Hepatocyte (in vitro differentiated cells): ENCODE measurements at regions not wholly inside any gene's neighbourhood (a gene's known extent, or its start where the extent isn't known, plus 50 kb on each side); places are given as distances from the start of the nearest gene placed in this dataset.

Source experiments
- DNase-seq: peaks from one replicate; pipeline ENCODE4 v3.0.0-alpha.2; 2016; ENCODE audit warnings: low spot score
- H2AFZ ChIP-seq: fragments of 200-600 bp; sonication (generic); 2 replicates; pipeline ENCODE4 v1.6.0; 2016; ENCODE audit warnings: antibody characterized with exemption, mild to moderate bottlenecking
- H3K27ac ChIP-seq: fragments of 200-600 bp; sonication (generic); 2 replicates; pipeline ENCODE4 v1.5.1; 2016; ENCODE audit warnings: mild to moderate bottlenecking
- H3K27me3 ChIP-seq: fragments of 200-600 bp; sonication (generic); 2 replicates; pipeline ENCODE4 v1.6.1; 2016
- H3K36me3 ChIP-seq: fragments of 200-600 bp; sonication (generic); replicated peaks from 2 replicates; pipeline ENCODE4 v1.5.1; 2016; ENCODE audit warnings: low read depth; ENCODE audit not compliant: insufficient read depth
- H3K4me1 ChIP-seq: fragments of 200-600 bp; sonication (generic); 2 replicates; pipeline ENCODE4 v1.5.1; 2016; ENCODE audit warnings: mild to moderate bottlenecking, moderate library complexity; ENCODE audit not compliant: insufficient read depth
- H3K4me2 ChIP-seq: fragments of 200-600 bp; sonication (generic); 2 replicates; pipeline ENCODE4 v1.6.0; 2016
- H3K4me3 ChIP-seq: fragments of 200-600 bp; sonication (generic); 2 replicates; pipeline ENCODE4 v1.5.1; 2016; ENCODE audit warnings: mild to moderate bottlenecking
- H3K79me2 ChIP-seq: fragments of 200-600 bp; sonication (generic); 2 replicates; pipeline ENCODE4 v1.6.0; 2017; ENCODE audit warnings: mild to moderate bottlenecking
- H3K9me2 ChIP-seq: fragments of 200-600 bp; sonication (generic); replicated peaks from 2 replicates; pipeline ENCODE4 v1.6.0; 2017; ENCODE audit warnings: mild to moderate bottlenecking; ENCODE audit not compliant: insufficient read depth
- H3K9me3 ChIP-seq: fragments of 200-600 bp; sonication (generic); 2 replicates; pipeline ENCODE4 v1.5.1; 2016; ENCODE audit warnings: low read depth, mild to moderate bottlenecking
- H4K20me1 ChIP-seq: fragments of 200-600 bp; sonication (generic); 2 replicates; pipeline ENCODE4 v1.6.0; 2016; ENCODE audit warnings: mild to moderate bottlenecking; ENCODE audit not compliant: insufficient read depth, poor library complexity, severe bottlenecking
- CTCF ChIP-seq: fragments of 200-600 bp; sonication (generic); IDR thresholded peaks from 2 replicates; pipeline ENCODE4 v1.5.1; 2016; ENCODE audit warnings: antibody characterized with exemption, mild to moderate bottlenecking; ENCODE audit not compliant: poor library complexity
- EZH2 ChIP-seq: fragments of 200-600 bp; sonication (generic); IDR thresholded peaks from 2 replicates; pipeline ENCODE4 v1.6.1; 2016; ENCODE audit warnings: antibody characterized with exemption, mild to moderate bottlenecking, borderline replicate concordance
- EZH2phosphoT487 ChIP-seq: fragments of 200-600 bp; sonication (generic); IDR thresholded peaks from one replicate; pipeline ENCODE4 v1.6.1; 2018; ENCODE audit warnings: antibody characterized with exemption, mild to moderate bottlenecking, low read depth, moderate library complexity; ENCODE audit not compliant: unreplicated experiment, severe bottlenecking
- WGBS: methylation state at CpG from one replicate; pipeline ENCODE4 v1.1.6; 2016; ENCODE audit warnings: low lambda C conversion rate; ENCODE audit errors: missing lambda C conversion rate; 5-methylcytosine and 5-hydroxymethylcytosine counted together

GRCh38 chr7:110400411-110400810 is 690.5 kb upstream of the LRRN3 start:
- Histone ChIP-seq H3K4me1 (no peaks in the 10 kb centered on the region), H3K9me2 (no peaks in the 10 kb centered on the region), H4K20me1 (no peaks in the 10 kb centered on the region), H3K36me3 (no peaks in the 10 kb centered on the region), H2AFZ (no peak overlapping the region), H3K79me2 (no peaks in the 10 kb centered on the region), H3K4me3 (no peak overlapping the region), H3K27me3 (no peaks in the 10 kb centered on the region), H3K27ac (no peak overlapping the region), H3K9me3 (no peaks in the 10 kb centered on the region), H3K4me2 (no peak overlapping the region)
- 73% methylated on average over 2 of the region's 2 CpGs for WGBS
- no peak for DNase-seq
- TF ChIP-seq CTCF (no peak), EZH2phosphoT487 (no peak), EZH2 (no peak)

DNA sequence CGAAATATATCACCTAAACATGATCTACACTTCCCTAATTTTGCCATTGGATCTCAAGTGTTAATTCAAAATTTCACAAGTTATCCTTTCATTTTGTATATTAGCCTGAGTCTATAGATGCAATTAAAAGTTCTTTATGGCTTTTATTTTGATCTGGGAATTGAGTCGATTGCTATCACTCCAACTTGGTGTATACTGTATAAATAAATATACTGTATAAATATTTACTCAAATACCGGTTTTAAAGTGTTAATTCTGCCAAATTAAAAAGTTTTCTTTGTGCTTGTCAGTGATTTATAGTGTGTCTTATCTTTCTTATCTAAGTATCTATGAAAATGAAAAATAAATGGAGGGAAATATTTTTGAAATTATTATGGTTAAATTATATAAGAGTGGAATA is 683.7 kb upstream of the LRRN3 start:
- no peaks in the 10 kb centered on the region for H3K27me3 ChIP-seq
- DNase-seq, result no peak
- no peaks in the 10 kb centered on the region for H3K79me2 ChIP-seq
- no peaks in the 10 kb centered on the region for H3K4me1 ChIP-seq
- no peak overlapping the region for H3K27ac ChIP-seq
- no peaks in the 10 kb centered on the region for H3K36me3 ChIP-seq
- no peaks in the 10 kb centered on the region for H3K9me2 ChIP-seq
- no peak overlapping the region for H3K4me2 ChIP-seq
- no peak overlapping the region for H3K4me3 ChIP-seq
- no peak for TF ChIP-seq EZH2
- no peak for TF ChIP-seq CTCF
- TF ChIP-seq EZH2phosphoT487, result no peak
- H2AFZ ChIP-seq, result no peak overlapping the region
- H4K20me1 ChIP-seq, result no peaks in the 10 kb centered on the region
- no peaks in the 10 kb centered on the region for H3K9me3 ChIP-seq
- WGBS, result 78% methylated on average over 3 of the region's 3 CpGs

DNA sequence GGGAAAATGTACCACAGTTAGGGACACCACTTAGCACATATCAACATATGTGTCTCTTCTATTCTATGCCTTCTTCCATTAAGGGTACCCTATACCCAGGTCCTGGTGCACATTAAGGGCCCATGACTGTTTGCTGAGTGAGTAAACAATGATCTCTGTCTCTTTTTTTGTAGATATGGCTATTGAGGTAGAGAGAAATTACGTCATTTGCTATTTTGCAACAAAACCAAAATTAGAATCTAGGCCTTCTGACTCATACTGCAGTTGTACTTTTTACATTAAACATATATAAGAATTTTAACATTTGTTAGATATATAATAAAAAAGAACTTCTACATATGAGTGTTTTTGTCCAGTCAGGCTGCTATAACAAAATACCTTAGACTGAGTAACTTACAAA is 683.2 kb upstream of the LRRN3 start:
- Histone ChIP-seq H3K79me2 (no peaks in the 10 kb centered on the region), H3K9me2 (no peaks in the 10 kb centered on the region)

More for the DNA sequence above, 683.2 kb upstream of the LRRN3 start:
- Histone ChIP-seq H2AFZ (no peak overlapping the region), H4K20me1 (no peaks in the 10 kb centered on the region), H3K4me1 (no peaks in the 10 kb centered on the region), H3K27me3 (no peaks in the 10 kb centered on the region), H3K4me2 (no peak overlapping the region), H3K4me3 (no peak overlapping the region), H3K9me3 (no peaks in the 10 kb centered on the region), H3K27ac (no peak overlapping the region), H3K36me3 (no peaks in the 10 kb centered on the region)
- no peak for DNase-seq
- 45% methylated on average over 1 of the region's 1 CpG for WGBS
- TF ChIP-seq EZH2, result no peak
- TF ChIP-seq CTCF, result no peak
- no peak for TF ChIP-seq EZH2phosphoT487
